ENCODE measurements at regions not wholly inside any gene's neighbourhood (a gene's known extent, or its start where the extent isn't known, plus 50 kb on each side); places are given as distances from the start of the nearest gene placed in this dataset.

DNA sequence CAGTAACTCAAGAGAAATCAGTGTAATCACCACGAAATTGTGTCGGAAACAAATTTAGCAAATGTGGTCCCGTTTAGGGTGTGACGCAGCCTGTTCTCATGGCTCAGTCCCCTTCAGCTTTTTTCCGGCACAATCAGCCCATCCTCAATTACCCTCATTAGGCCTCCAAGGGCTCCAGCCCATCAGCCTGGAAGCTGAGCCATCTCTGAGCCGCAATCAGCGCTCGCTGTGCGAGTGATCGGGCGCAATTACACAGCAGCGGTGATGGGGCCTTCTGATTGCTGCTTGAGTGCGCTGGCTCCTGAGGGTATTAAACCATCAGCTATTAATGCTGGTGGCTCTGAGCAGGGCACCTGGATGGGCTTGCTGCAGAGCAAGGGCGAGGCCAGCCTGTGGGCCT is 55.6 kb downstream of the PLXNA1 start:
- TF ChIP-seq, protein P1, sequence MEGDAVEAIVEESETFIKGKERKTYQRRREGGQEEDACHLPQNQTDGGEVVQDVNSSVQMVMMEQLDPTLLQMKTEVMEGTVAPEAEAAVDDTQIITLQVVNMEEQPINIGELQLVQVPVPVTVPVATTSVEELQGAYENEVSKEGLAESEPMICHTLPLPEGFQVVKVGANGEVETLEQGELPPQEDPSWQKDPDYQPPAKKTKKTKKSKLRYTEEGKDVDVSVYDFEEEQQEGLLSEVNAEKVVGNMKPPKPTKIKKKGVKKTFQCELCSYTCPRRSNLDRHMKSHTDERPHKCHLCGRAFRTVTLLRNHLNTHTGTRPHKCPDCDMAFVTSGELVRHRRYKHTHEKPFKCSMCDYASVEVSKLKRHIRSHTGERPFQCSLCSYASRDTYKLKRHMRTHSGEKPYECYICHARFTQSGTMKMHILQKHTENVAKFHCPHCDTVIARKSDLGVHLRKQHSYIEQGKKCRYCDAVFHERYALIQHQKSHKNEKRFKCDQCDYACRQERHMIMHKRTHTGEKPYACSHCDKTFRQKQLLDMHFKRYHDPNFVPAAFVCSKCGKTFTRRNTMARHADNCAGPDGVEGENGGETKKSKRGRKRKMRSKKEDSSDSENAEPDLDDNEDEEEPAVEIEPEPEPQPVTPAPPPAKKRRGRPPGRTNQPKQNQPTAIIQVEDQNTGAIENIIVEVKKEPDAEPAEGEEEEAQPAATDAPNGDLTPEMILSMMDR (IDR thresholded peaks at IDR 0.05; ENCODE audit: insufficient read depth, low read length, poor library complexity, severe bottlenecking), result no peak
- TF ChIP-seq EZH2phosphoT487 (conservative IDR thresholded peaks at IDR 0.05; ENCODE audit: low read length), result no peak

Data from SU-DHL-6 (cell line).